Left lobe of liver (tissue), 2 donors: ENCODE measurements at regions not wholly inside any gene's neighbourhood (a gene's known extent, or its start where the extent isn't known, plus 50 kb on each side); places are given as distances from the start of the nearest gene placed in this dataset.

Experiments used
- ATAC-seq: fragments of 200-7000 bp; cut with Tn5 transposase; one replicate; pipeline ENCODE4 v1.9.1; 2020; ENCODE audit warnings: mild to moderate bottlenecking, moderate library complexity
- DNase-seq: peaks from one replicate; pipeline ENCODE4 v3.0.0-alpha.2; 2020; ENCODE audit warnings: low spot score
- donor health status: DM: no; HTN: no; CAD: no; lungs with moderate emphysema.
- donor health status: DM: no; HTN: yes; CAD: no.

GRCh38 chr6:19312241-19312978 is 524.8 kb upstream of the ID4 start:
- ATAC-seq: no peak
- DNase-seq: no peak

- no peak for DNase-seq
- no peak for ATAC-seq
Measured at GRCh38 chr6:19317431-19317986, 519.7 kb upstream of the ID4 start.

- DNase-seq: no peak
Measured at GRCh38 chr6:19319005-19319404, 518.2 kb upstream of the ID4 start.

GRCh38 chr6:19320111-19320581 is 517.0 kb upstream of the ID4 start:
- ATAC-seq: no peak

More at GRCh38 chr6:19319005-19319404, 518.2 kb upstream of the ID4 start:
- no peak for ATAC-seq

GRCh38 chr6:19322691-19323485 is 514.3 kb upstream of the ID4 start:
- ATAC-seq (no peak), DNase-seq (no peak)

More at GRCh38 chr6:19320111-19320581, 517.0 kb upstream of the ID4 start:
- no peak for DNase-seq

- DNase-seq (no peak), ATAC-seq (no peak)
Measured at GRCh38 chr6:19324376-19324775, 512.8 kb upstream of the ID4 start.

- DNase-seq (no peak), ATAC-seq (no peak)
Measured at GRCh38 chr6:19325335-19325789, 511.8 kb upstream of the ID4 start.

DNA sequence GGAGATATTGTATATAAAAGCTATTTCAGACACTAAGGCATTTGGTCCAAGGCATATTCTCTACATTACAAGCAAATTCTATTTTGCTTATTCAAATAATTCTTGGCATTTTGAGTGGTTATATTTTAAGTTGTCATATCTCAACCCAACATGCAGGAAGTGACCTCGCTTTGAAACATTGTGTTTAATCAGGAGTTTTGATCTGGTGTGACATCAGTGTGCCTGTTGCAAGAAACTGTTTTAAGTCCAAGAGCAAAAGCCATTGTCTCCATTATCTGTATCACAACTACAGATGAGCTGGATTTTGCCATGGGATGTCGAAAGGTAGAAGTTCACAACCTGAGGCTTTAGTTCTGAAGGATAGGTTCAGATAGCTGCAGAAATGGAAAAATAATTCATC is 509.9 kb upstream of the ID4 start:
- ATAC-seq (no peak), DNase-seq (no peak)

DNA sequence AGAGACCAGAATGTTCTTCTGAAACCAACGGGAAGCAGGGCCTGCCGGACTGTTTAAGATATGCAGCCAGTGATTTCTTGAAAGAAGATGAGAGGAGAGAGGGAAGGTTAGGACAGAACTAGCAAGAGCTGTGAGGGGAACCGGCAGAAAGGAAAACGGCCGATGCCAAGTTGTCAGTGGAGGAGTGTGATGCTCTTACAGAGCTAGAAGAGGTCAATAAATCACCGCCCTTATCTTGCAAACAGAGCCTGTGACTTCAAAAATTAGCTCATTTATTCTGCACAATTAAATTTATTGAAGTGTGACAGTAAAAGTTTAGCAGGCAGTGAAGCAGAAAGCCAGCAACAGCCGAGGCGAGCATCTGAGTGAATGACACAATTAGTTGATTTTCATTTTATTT is 509.5 kb upstream of the ID4 start:
- ATAC-seq (no peak), DNase-seq (no peak)

DNA sequence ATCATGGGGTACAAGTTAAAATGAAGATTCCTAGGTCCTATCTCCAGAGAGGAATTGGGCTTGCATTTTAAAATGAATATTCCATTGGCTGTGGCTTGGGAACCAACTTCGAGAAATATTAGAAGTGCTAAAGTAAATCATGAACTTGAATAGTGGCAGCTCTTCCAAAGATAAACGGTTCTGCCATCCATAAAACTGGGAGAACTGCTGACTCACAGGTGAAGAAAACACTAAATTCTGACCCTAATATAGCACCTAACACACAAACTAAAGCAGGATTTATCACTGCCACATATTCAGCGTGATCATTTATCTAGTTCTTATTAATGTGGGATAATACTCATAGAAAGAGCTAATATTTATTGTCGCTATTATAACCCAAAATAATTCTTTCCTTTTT is 508.1 kb upstream of the ID4 start:
- ATAC-seq: no peak
- no peak for DNase-seq

DNA sequence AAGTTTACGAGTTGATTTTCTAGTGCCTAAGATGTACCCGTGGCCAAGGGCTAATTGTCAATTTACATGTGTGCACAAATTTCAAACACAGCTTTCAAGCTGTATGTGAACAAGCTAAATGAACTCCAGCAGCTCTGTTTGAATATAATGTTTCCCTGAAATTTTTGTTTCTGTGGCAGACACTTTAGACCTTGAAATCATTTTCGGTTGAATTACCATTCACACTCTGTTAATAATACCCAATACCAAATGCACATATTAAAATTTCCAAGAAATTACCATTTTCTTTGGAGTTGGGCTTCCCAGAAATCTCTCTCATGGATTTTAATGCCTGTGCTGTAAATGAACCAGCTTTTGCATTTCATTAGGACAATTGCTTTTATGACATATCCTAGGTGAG is 506.1 kb upstream of the ID4 start:
- DNase-seq (no peak), ATAC-seq (no peak)

GRCh38 chr6:19332806-19333460 is 504.2 kb upstream of the ID4 start:
- no peak for DNase-seq
- ATAC-seq: no peak

GRCh38 chr6:19333936-19334335 is 503.2 kb upstream of the ID4 start:
- ATAC-seq: no peak
- no peak for DNase-seq

DNA sequence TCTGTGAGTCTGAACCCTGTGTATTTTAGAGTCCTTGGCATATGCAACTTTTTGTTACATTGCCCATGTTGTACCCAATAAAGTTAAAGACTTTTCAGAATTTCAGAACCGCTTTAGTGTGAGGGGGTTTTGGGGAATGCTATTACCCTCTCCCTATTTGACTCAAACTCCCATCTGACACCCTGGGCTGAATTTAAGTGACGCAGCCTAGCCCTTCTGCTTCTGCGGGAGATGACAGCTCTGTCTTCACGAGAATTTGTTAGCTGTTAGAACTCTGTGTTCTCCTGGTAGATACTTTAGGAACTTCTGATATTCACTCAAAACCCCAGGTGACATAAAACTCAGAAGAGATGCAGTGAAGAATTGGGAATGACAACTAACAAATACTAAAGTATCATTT is 500.6 kb upstream of the ID4 start:
- DNase-seq (no peak), ATAC-seq (no peak)

DNA sequence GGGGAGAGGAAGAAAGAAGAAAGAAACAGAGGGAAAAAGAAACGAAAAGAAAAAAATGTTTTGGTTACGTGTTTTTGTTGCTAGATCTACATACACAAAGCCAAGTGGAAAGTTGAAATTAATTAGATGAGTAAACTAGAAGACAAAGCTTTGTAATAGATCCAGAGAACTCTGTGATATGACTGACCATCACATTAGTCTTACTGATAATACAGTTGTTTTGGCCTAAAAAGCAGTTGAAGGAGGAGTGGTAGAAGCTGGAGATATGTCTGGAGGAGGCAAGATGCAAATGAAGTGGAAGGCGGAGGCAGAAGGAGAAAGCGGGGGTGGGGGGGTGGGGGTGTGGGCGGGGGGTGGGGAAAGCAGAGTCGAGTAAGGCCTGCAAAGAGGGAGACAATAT is 500.1 kb upstream of the ID4 start:
- no peak for ATAC-seq
- DNase-seq: no peak

DNA sequence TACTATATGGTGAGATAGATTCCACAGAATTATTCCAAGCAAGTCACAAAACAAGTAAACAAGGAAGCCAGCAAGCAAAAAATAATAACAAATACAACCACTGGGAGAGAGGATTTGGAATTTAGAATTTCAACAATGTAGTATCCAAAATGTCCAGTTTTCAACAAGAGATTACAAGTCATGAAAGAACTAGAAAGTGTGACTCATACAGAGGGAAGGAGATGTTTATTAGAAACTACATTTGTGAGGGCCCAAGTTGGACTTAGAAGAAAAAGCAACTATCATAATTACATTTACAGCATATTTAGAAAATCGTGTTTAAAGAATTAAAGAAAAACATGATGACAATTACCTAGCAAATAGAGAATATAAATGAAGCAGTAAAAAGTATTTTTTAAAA is 494.6 kb upstream of the ID4 start:
- DNase-seq (no peak), ATAC-seq (no peak)

GRCh38 chr6:19349429-19349828 is 487.7 kb upstream of the ID4 start:
- no peak for DNase-seq

GRCh38 chr6:19354181-19354580 is 483.0 kb upstream of the ID4 start:
- DNase-seq: no peak
- no peak for ATAC-seq

More at GRCh38 chr6:19349429-19349828, 487.7 kb upstream of the ID4 start:
- ATAC-seq: no peak

- DNase-seq (no peak), ATAC-seq (no peak)
Measured at GRCh38 chr6:19356692-19357091, 480.5 kb upstream of the ID4 start.

GRCh38 chr6:19362396-19362795 is 474.8 kb upstream of the ID4 start:
- ATAC-seq (no peak), DNase-seq (no peak)

DNA sequence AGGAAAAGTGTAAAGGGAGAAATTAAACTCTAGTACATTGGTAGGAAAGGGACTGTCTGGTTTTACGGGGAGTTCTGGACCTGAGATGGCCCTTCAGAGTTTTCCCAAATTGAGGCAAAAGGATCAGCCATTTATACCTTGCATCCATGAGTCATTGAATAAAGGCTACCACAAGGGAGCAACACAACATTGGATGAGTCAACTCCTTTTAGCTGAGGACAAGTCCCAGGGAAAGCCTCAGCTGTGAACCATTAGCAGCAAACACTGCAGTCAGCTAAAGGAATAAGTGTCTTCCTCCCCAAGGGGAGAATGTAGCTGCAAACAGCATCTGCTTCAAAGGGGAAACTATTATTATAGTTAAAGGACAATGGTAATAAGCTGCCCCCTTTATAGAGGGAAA is 468.7 kb upstream of the ID4 start:
- no peak for ATAC-seq

More for the DNA sequence above, 468.7 kb upstream of the ID4 start:
- DNase-seq: no peak
